ENCODE measurements at regions not wholly inside any gene's neighbourhood (a gene's known extent, or its start where the extent isn't known, plus 50 kb on each side); places are given as distances from the start of the nearest gene placed in this dataset.

DNA sequence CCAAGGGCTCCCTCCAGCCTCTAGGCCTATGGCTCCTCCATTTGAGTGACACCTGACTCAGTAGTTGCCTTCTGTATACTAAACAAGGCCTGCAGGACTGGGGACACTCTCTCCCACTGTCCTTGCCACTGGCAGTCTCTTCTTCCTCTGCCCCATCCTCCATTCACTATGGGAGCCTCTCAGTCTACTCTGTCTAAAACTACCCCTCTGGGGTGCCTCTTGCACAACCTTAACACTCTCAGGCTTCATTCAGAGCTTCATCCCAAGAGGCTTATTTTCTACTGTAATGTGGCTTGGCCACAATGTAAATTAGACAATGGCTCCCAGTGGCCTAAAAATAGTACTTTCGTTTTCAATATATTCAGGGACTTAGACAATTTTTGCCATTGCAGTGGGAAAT, 133.0 kb downstream of the ZC4H2 start:
- TF ChIP-seq EZH2 (IDR thresholded peaks at IDR 0.05; ENCODE audit: low read length): no peak
- TF ChIP-seq, protein P1, sequence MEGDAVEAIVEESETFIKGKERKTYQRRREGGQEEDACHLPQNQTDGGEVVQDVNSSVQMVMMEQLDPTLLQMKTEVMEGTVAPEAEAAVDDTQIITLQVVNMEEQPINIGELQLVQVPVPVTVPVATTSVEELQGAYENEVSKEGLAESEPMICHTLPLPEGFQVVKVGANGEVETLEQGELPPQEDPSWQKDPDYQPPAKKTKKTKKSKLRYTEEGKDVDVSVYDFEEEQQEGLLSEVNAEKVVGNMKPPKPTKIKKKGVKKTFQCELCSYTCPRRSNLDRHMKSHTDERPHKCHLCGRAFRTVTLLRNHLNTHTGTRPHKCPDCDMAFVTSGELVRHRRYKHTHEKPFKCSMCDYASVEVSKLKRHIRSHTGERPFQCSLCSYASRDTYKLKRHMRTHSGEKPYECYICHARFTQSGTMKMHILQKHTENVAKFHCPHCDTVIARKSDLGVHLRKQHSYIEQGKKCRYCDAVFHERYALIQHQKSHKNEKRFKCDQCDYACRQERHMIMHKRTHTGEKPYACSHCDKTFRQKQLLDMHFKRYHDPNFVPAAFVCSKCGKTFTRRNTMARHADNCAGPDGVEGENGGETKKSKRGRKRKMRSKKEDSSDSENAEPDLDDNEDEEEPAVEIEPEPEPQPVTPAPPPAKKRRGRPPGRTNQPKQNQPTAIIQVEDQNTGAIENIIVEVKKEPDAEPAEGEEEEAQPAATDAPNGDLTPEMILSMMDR (optimal IDR thresholded peaks at IDR 0.05 in 1 of 3, IDR thresholded peaks at IDR 0.05 in 1 of 3, conservative IDR thresholded peaks at IDR 0.05 in 1 of 3; ENCODE audit: extremely low read depth in 1 of 3, insufficient read depth in 2 of 3, low read length in 3 of 3): no peak
